ENCODE measurements at regions not wholly inside any gene's neighbourhood (a gene's known extent, or its start where the extent isn't known, plus 50 kb on each side); places are given as distances from the start of the nearest gene placed in this dataset.

DNA sequence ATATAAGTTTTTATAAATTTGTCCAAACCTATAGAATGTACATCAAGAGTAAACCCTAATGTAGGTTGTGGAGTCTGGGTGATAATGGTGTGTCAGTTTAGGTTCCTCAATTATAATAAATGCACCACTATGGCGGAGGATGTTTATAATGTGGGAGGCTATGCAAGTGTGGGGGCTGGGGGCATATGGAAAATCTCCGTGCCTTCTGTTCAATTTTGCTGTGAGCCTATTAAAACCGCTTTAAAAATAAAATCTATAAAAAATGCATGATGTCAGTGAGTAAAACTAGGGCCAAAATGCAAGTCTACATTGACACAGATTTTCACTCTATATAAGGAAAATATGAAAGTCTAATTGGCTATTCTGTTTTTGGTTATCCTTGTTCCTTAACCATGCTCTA is 774.9 kb upstream of the ALCAM start:
- TF ChIP-seq, protein P1, sequence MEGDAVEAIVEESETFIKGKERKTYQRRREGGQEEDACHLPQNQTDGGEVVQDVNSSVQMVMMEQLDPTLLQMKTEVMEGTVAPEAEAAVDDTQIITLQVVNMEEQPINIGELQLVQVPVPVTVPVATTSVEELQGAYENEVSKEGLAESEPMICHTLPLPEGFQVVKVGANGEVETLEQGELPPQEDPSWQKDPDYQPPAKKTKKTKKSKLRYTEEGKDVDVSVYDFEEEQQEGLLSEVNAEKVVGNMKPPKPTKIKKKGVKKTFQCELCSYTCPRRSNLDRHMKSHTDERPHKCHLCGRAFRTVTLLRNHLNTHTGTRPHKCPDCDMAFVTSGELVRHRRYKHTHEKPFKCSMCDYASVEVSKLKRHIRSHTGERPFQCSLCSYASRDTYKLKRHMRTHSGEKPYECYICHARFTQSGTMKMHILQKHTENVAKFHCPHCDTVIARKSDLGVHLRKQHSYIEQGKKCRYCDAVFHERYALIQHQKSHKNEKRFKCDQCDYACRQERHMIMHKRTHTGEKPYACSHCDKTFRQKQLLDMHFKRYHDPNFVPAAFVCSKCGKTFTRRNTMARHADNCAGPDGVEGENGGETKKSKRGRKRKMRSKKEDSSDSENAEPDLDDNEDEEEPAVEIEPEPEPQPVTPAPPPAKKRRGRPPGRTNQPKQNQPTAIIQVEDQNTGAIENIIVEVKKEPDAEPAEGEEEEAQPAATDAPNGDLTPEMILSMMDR (IDR thresholded peaks at IDR 0.05) = no peak
- no peak for TF ChIP-seq POLR2A (IDR thresholded peaks at IDR 0.05)
- TF ChIP-seq POLR2AphosphoS5 (IDR thresholded peaks at IDR 0.05; ENCODE audit: insufficient read depth in 1 of 2, low read depth in 1 of 2) = no peak
